Mesodermal cell (in vitro differentiated cells): ENCODE measurements at regions not wholly inside any gene's neighbourhood (a gene's known extent, or its start where the extent isn't known, plus 50 kb on each side); places are given as distances from the start of the nearest gene placed in this dataset.

Experiments
- H3K27ac ChIP-seq: 2 replicates; pipeline ENCODE4 v1.7.0; 2013; ENCODE audit warnings: mild to moderate bottlenecking, low read depth, low read length, moderate library complexity; ENCODE audit not compliant: severe bottlenecking
- H3K36me3 ChIP-seq: 2 replicates; pipeline ENCODE4 v1.7.1; 2013; ENCODE audit warnings: mild to moderate bottlenecking, low read length, moderate library complexity; ENCODE audit not compliant: control insufficient read depth, insufficient read depth
- H3K4me1 ChIP-seq: one replicate; pipeline ENCODE4 v1.7.1; 2013; ENCODE audit warnings: mild to moderate bottlenecking, low read length; ENCODE audit not compliant: insufficient read depth, control insufficient read depth, poor library complexity, severe bottlenecking
- H3K4me3 ChIP-seq: 2 replicates; pipeline ENCODE4 v1.7.0; 2013; ENCODE audit warnings: low read length, control low read depth, mild to moderate bottlenecking; ENCODE audit not compliant: insufficient read depth, poor library complexity, severe bottlenecking; ENCODE audit errors: extremely low read depth
- H3K9me3 ChIP-seq: 2 replicates; pipeline ENCODE4 v1.7.1; 2013; ENCODE audit warnings: mild to moderate bottlenecking, low read length, moderate library complexity; ENCODE audit not compliant: control insufficient read depth
- WGBS, 2 experiments: methylation state at CpG; one replicate each; pipeline ENCODE4 v1.1.5; 2013; ENCODE audit warnings: missing lambda C conversion rate in 2 of 2; ENCODE audit not compliant: insufficient coverage in 2 of 2; 5-methylcytosine and 5-hydroxymethylcytosine counted together

- H3K4me3 ChIP-seq, result no peak overlapping the region
- no peaks in the 10 kb centered on the region for H3K9me3 ChIP-seq
- no peaks in the 10 kb centered on the region for H3K36me3 ChIP-seq
- no peaks in the 10 kb centered on the region for H3K4me1 ChIP-seq
- 90 to 97% methylated on average over 6 of the region's 10 CpGs for WGBS, 2 experiments
- H3K27ac ChIP-seq, result no peak overlapping the region
Measured at GRCh38 chr10:128877141-128877540, 589.9 kb upstream of the MGMT start.

GRCh38 chr10:128877936-128878335 is 589.1 kb upstream of the MGMT start:
- H3K36me3 ChIP-seq, result no peaks in the 10 kb centered on the region
- H3K4me3 ChIP-seq, result no peak overlapping the region
- no peaks in the 10 kb centered on the region for H3K4me1 ChIP-seq
- 83 to 85% methylated on average over 6 of the region's 7 CpGs for WGBS, 2 experiments
- no peak overlapping the region for H3K27ac ChIP-seq
- no peaks in the 10 kb centered on the region for H3K9me3 ChIP-seq

GRCh38 chr10:128879030-128879429 is 588.0 kb upstream of the MGMT start:
- H3K36me3 ChIP-seq, result no peaks in the 10 kb centered on the region
- 80 to 100% methylated on average over 1 of the region's 3 CpGs for WGBS, 2 experiments

GRCh38 chr10:128879441-128880140 is 587.5 kb upstream of the MGMT start:
- H3K27ac ChIP-seq, result no peak overlapping the region
- WGBS, 2 experiments, result 94 to 95% methylated on average over 2 of the region's 4 CpGs
- no peaks in the 10 kb centered on the region for H3K9me3 ChIP-seq
- no peak overlapping the region for H3K4me3 ChIP-seq
- H3K36me3 ChIP-seq, result no peaks in the 10 kb centered on the region
- no peaks in the 10 kb centered on the region for H3K4me1 ChIP-seq

More at GRCh38 chr10:128879030-128879429, 588.0 kb upstream of the MGMT start:
- no peaks in the 10 kb centered on the region for H3K4me1 ChIP-seq
- H3K9me3 ChIP-seq, result no peaks in the 10 kb centered on the region
- no peak overlapping the region for H3K4me3 ChIP-seq
- no peak overlapping the region for H3K27ac ChIP-seq

- H3K4me1 ChIP-seq, result no peaks in the 10 kb centered on the region
- H3K9me3 ChIP-seq, result no peaks in the 10 kb centered on the region
- no peak overlapping the region for H3K27ac ChIP-seq
- H3K4me3 ChIP-seq, result no peak overlapping the region
- WGBS, 2 experiments, result 60 to 84% methylated on average over 1 to 4 of the region's 4 CpGs
- no peaks in the 10 kb centered on the region for H3K36me3 ChIP-seq
Measured at GRCh38 chr10:128880159-128880725, 586.8 kb upstream of the MGMT start.

GRCh38 chr10:128881086-128881485 is 586.0 kb upstream of the MGMT start:
- no peaks in the 10 kb centered on the region for H3K9me3 ChIP-seq

GRCh38 chr10:128883231-128884032 is 583.6 kb upstream of the MGMT start:
- WGBS, 2 experiments, result 81 to 85% methylated on average over 10 to 11 of the region's 13 CpGs
- no peaks in the 10 kb centered on the region for H3K4me1 ChIP-seq
- no peaks in the 10 kb centered on the region for H3K36me3 ChIP-seq
- H3K27ac ChIP-seq, result no peak overlapping the region
- H3K4me3 ChIP-seq, result no peak overlapping the region
- H3K9me3 ChIP-seq, result no peaks in the 10 kb centered on the region

More at GRCh38 chr10:128881086-128881485, 586.0 kb upstream of the MGMT start:
- Histone ChIP-seq H3K36me3 (no peaks in the 10 kb centered on the region), H3K27ac (no peak overlapping the region), H3K4me1 (no peaks in the 10 kb centered on the region), H3K4me3 (no peak overlapping the region)
- 88% methylated on average over 3 of the region's 3 CpGs for WGBS, 2 experiments

- Histone ChIP-seq H3K4me3 (no peak overlapping the region), H3K27ac (no peak overlapping the region), H3K4me1 (no peaks in the 10 kb centered on the region), H3K36me3 (no peaks in the 10 kb centered on the region), H3K9me3 (no peaks in the 10 kb centered on the region)
- 70 to 89% methylated on average over 7 of the region's 7 CpGs for WGBS, 2 experiments
Measured at GRCh38 chr10:128884033-128884425, 583.0 kb upstream of the MGMT start.

GRCh38 chr10:128884496-128885072 is 582.5 kb upstream of the MGMT start:
- 87% methylated on average over 6 of the region's 6 CpGs for WGBS, 2 experiments
- H3K9me3 ChIP-seq, result no peaks in the 10 kb centered on the region
- H3K4me1 ChIP-seq, result no peaks in the 10 kb centered on the region
- no peaks in the 10 kb centered on the region for H3K36me3 ChIP-seq
- H3K27ac ChIP-seq, result no peak overlapping the region
- H3K4me3 ChIP-seq, result no peak overlapping the region

- H3K9me3 ChIP-seq, result no peaks in the 10 kb centered on the region
- no peak overlapping the region for H3K27ac ChIP-seq
- no peaks in the 10 kb centered on the region for H3K4me1 ChIP-seq
- 84 to 89% methylated on average over 19 to 22 of the region's 22 CpGs for WGBS, 2 experiments
- H3K4me3 ChIP-seq, result no peak overlapping the region
- no peaks in the 10 kb centered on the region for H3K36me3 ChIP-seq
Measured at GRCh38 chr10:128885573-128886555, 581.2 kb upstream of the MGMT start.
